Astrocyte (in vitro differentiated cells and primary cell): ENCODE measurements at regions not wholly inside any gene's neighbourhood (a gene's known extent, or its start where the extent isn't known, plus 50 kb on each side); places are given as distances from the start of the nearest gene placed in this dataset.

Source experiments
- DNase-seq: peaks from one replicate; pipeline ENCODE4 v3.0.0-alpha.2; 2010; ENCODE audit warnings: low read depth
- FAIRE-seq: peaks from 2 replicates; lab custom pipeline; 2011; peaks lifted over from hg19 to GRCh38; lab: Jason Lieb, UNC
- H2AFZ ChIP-seq: 2 replicates; pipeline ENCODE4 v1.6.0; 2012; ENCODE audit warnings: low read depth, low read length, inconsistent platforms
- H3K27ac ChIP-seq: 2 replicates; pipeline ENCODE4 v1.5.1; 2011; ENCODE audit warnings: low read depth, low read length, inconsistent platforms
- H3K27me3 ChIP-seq: 2 replicates; pipeline ENCODE4 v1.6.0; 2011; ENCODE audit warnings: low read length, inconsistent platforms; ENCODE audit not compliant: insufficient read depth
- H3K36me3 ChIP-seq: 2 replicates; pipeline ENCODE4 v1.5.1; 2011; ENCODE audit warnings: low read length, inconsistent platforms; ENCODE audit not compliant: insufficient read depth
- H3K4me1 ChIP-seq: 2 replicates; pipeline ENCODE4 v1.5.1; 2011; ENCODE audit warnings: low read length, inconsistent platforms; ENCODE audit not compliant: insufficient read depth
- H3K4me2 ChIP-seq: 2 replicates; pipeline ENCODE4 v1.6.0; 2012; ENCODE audit warnings: low read length, inconsistent platforms
- H3K4me3 ChIP-seq: 2 replicates; pipeline ENCODE4 v1.5.1; 2011; ENCODE audit warnings: low read depth, mild to moderate bottlenecking, low read length, inconsistent platforms; ENCODE audit not compliant: insufficient read depth
- H3K79me2 ChIP-seq: 2 replicates; pipeline ENCODE4 v1.6.0; 2012; ENCODE audit warnings: mild to moderate bottlenecking, low read length, inconsistent platforms; ENCODE audit not compliant: insufficient read depth
- H3K9ac ChIP-seq: 2 replicates; pipeline ENCODE4 v1.6.0; 2012; ENCODE audit warnings: mild to moderate bottlenecking, low read length, inconsistent platforms
- H3K9me3 ChIP-seq: 2 replicates; pipeline ENCODE4 v1.5.1; 2012; ENCODE audit warnings: low read depth, mild to moderate bottlenecking, low read length, inconsistent platforms; ENCODE audit not compliant: insufficient read depth
- H4K20me1 ChIP-seq: 2 replicates; pipeline ENCODE4 v1.6.0; 2012; ENCODE audit warnings: low read length, inconsistent platforms; ENCODE audit not compliant: insufficient read depth
- H3K27ac Mint-ChIP-seq: one replicate; pipeline ENCODE4 v1.8.0; 2021; ENCODE audit warnings: mild to moderate bottlenecking, mixed read lengths; ENCODE audit not compliant: unreplicated experiment
- H3K27me3 Mint-ChIP-seq: one replicate; pipeline ENCODE4 v1.8.0; 2021; ENCODE audit warnings: low read depth, mixed read lengths; ENCODE audit not compliant: unreplicated experiment
- H3K36me3 Mint-ChIP-seq: one replicate; pipeline ENCODE4 v1.8.0; 2021; ENCODE audit warnings: low read depth, mixed read lengths; ENCODE audit not compliant: unreplicated experiment
- H3K4me1 Mint-ChIP-seq: one replicate; pipeline ENCODE4 v1.8.0; 2021; ENCODE audit warnings: low read depth, mixed read lengths; ENCODE audit not compliant: unreplicated experiment
- H3K4me3 Mint-ChIP-seq: one replicate; pipeline ENCODE4 v1.8.0; 2021; ENCODE audit warnings: mild to moderate bottlenecking, moderate library complexity, mixed read lengths; ENCODE audit not compliant: unreplicated experiment
- H3K9me3 Mint-ChIP-seq: one replicate; pipeline ENCODE4 v1.8.0; 2021; ENCODE audit warnings: mild to moderate bottlenecking, mixed read lengths; ENCODE audit not compliant: unreplicated experiment
- EZH2 ChIP-seq: IDR thresholded peaks from 2 replicates; pipeline ENCODE4 v1.6.1; 2012; ENCODE audit warnings: mild to moderate bottlenecking, low read length, inconsistent platforms; ENCODE audit not compliant: insufficient read depth
- TF ChIP-seq, protein P1 (sequence below): IDR thresholded peaks from 2 replicates; pipeline ENCODE4 v1.5.1; 2011; ENCODE audit warnings: low read depth, mild to moderate bottlenecking, inconsistent platforms, low read length, moderate library complexity; ENCODE audit not compliant: insufficient read depth

DNA sequence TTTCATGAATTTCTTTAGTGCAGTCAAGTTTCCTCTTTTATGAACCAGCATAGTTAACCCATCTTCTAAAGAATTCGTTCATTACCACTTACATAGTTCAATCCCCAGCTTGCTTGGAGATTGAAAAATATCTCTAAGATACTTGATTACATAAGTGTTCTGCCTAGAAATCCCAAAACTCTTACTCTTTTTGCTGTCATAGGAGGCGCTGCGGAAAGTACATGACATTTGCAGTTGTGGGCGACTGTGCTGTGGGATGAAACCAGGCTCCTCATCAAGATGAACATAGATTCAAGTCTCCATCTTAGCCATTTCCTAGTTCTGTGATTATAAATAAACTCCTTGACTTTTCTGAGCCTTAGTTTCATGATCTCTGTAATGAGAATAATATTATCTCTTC is 107.1 kb upstream of the SORBS2 start:
- TF ChIP-seq EZH2: no peak
- Histone ChIP-seq H3K4me2 (no peak overlapping the region), H3K79me2 (no peaks in the 10 kb centered on the region), H3K4me1 (peaks cover 18% of the 10 kb centered on the region), H3K9me3 (no peaks in the 10 kb centered on the region), H3K36me3 (no peaks in the 10 kb centered on the region), H3K27ac (no peak overlapping the region), H2AFZ (no peak overlapping the region), H3K9ac (no peak overlapping the region), H3K4me3 (no peak overlapping the region), H4K20me1 (no peaks in the 10 kb centered on the region), H3K27me3 (peaks cover 5% of the 10 kb centered on the region)
- DNase-seq (no peak), FAIRE-seq (no peak)
- Mint-ChIP-seq H3K9me3 (peaks cover 3% of the 10 kb centered on the region), H3K4me3 (no peak overlapping the region), H3K27me3 (no peaks in the 10 kb centered on the region), H3K27ac (no peak overlapping the region), H3K36me3 (no peaks in the 10 kb centered on the region), H3K4me1 (peaks cover 33% of the 10 kb centered on the region)

DNA sequence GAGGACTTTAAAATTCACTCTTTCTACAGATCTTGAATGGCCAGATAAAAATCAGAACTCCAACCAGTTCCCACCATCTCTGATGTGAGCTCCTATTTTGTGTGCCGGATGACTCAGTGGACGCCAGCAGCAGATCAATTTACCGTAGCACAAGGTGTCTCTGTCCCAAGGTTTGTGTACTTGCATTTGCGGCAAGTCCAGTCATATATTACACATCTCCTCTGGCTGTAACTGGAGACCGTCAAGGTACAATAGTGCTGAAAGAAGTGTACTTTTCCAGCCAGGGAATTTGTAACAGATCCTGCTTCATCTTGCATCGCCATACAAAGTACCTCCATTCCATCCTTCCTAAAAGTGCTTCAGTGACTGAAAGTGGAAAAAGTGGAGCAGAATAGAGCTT is 108.2 kb upstream of the SORBS2 start:
- peaks cover 5% of the 10 kb centered on the region for H3K27me3 ChIP-seq
- H4K20me1 ChIP-seq: no peaks in the 10 kb centered on the region
- H3K36me3 ChIP-seq: no peaks in the 10 kb centered on the region
- H2AFZ ChIP-seq: no peak overlapping the region
- Mint-ChIP-seq H3K4me3 (no peak overlapping the region), H3K9me3 (peaks cover 3% of the 10 kb centered on the region), H3K27me3 (no peaks in the 10 kb centered on the region), H3K4me1 (peaks cover 23% of the 10 kb centered on the region), H3K27ac (no peak overlapping the region), H3K36me3 (no peaks in the 10 kb centered on the region)
- no peak overlapping the region for H3K4me3 ChIP-seq
- no peak for TF ChIP-seq EZH2
- TF ChIP-seq, protein P1, sequence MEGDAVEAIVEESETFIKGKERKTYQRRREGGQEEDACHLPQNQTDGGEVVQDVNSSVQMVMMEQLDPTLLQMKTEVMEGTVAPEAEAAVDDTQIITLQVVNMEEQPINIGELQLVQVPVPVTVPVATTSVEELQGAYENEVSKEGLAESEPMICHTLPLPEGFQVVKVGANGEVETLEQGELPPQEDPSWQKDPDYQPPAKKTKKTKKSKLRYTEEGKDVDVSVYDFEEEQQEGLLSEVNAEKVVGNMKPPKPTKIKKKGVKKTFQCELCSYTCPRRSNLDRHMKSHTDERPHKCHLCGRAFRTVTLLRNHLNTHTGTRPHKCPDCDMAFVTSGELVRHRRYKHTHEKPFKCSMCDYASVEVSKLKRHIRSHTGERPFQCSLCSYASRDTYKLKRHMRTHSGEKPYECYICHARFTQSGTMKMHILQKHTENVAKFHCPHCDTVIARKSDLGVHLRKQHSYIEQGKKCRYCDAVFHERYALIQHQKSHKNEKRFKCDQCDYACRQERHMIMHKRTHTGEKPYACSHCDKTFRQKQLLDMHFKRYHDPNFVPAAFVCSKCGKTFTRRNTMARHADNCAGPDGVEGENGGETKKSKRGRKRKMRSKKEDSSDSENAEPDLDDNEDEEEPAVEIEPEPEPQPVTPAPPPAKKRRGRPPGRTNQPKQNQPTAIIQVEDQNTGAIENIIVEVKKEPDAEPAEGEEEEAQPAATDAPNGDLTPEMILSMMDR: no peak
- H3K4me2 ChIP-seq: peak overlapping the region; percentile 2
- no peak overlapping the region for H3K27ac ChIP-seq
- H3K79me2 ChIP-seq: no peaks in the 10 kb centered on the region
- peaks cover 12% of the 10 kb centered on the region for H3K4me1 ChIP-seq
- FAIRE-seq (no peak), DNase-seq (peak; percentile 60)
- no peaks in the 10 kb centered on the region for H3K9me3 ChIP-seq
- H3K9ac ChIP-seq: no peak overlapping the region

DNA sequence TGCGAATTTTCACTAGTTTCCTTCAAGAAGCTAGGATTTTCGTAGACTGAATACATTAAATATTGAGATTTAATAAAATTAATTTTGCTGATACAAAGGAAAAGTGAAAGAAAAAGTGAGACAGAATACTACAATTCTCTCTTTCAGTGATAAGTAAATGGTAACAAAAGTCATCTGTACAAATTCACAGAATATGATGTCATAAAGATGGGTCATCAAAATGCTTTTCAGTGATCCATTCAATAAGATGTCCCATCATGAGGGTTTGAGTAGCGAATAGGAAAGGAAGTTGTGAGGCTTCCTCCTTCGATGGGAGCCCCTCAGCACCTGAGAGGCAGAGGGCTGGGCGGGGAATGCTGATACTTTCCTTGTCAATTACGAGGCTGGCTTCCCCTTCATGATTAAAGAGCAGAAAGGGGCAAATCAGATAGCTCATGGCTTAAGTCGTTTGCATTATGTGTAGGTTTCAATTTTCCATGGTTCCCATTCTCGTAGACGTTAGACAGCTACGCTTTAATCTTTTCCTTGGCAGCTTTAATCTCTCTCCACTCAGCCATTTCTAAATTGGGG is 108.8 kb upstream of the SORBS2 start:
- no peak for DNase-seq
- Mint-ChIP-seq H3K9me3 (peaks cover 2% of the 10 kb centered on the region), H3K27me3 (no peaks in the 10 kb centered on the region), H3K27ac (peak overlapping the region; percentile 36), H3K4me1 (peaks cover 23% of the 10 kb centered on the region), H3K36me3 (no peaks in the 10 kb centered on the region), H3K4me3 (no peak overlapping the region)
- H3K36me3 ChIP-seq: no peaks in the 10 kb centered on the region
- no peak overlapping the region for H3K4me2 ChIP-seq
- H3K4me3 ChIP-seq: no peak overlapping the region
- no peak overlapping the region for H3K9ac ChIP-seq
- FAIRE-seq: peak; percentile 26
- H3K27me3 ChIP-seq: peaks cover 5% of the 10 kb centered on the region
- H2AFZ ChIP-seq: no peak overlapping the region
- H3K9me3 ChIP-seq: no peaks in the 10 kb centered on the region
- H3K4me1 ChIP-seq: peaks cover 6% of the 10 kb centered on the region
- H3K79me2 ChIP-seq: no peaks in the 10 kb centered on the region
- no peak for TF ChIP-seq EZH2
- TF ChIP-seq, protein P1: no peak
- H3K27ac ChIP-seq: no peak overlapping the region
- no peaks in the 10 kb centered on the region for H4K20me1 ChIP-seq
